DMS114 treated with DMSO at 0.1 percent for 48 hours (cell line): ENCODE measurements at regions not wholly inside any gene's neighbourhood (a gene's known extent, or its start where the extent isn't known, plus 50 kb on each side); places are given as distances from the start of the nearest gene placed in this dataset.

ENCODE experiments used
- DNase-seq: peaks from one replicate; lab custom pipeline; 2025; ENCODE audit not compliant: unreplicated experiment; lab: John Stamatoyannopoulos, UW

DNA sequence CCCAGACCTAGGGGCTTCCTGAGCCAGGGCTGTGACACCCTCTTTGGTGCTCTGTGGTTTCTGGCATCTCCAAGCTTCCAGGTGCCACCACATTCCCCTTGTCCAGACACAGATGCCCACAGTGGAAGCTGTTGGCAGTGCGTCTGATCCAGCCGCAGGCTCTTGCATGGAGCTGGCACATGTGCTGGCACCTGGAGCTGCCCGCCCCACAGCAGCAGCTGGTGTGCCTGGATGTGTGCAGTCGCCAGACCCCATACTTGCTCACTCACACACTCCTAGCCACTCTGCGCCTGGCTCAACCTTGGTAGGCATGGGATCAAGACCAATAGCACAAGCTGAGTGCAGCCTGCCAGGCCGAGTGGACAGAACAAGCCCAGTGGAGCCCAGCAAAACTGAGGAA, 106.5 kb downstream of the LYZL1 start:
- no peak for DNase-seq

DNA sequence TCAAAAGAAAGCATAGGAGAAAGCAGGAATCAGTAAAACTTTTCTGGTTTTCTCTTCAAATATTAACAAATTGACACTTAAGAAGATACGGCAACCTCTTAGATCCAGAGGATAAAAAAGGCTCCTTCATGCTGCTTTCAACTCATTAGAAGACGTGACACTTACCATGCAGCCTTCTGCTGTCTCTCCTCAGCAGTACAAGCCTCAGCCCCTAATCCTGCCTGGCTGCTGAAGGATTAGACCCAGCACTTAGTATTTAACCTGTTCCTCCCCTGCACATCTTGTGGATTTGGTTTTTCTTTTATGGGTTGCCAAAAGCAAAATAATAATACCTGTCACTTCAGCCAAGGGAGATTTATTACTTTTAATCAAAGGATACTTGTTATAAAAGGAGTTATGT, 108.4 kb downstream of the LYZL1 start:
- DNase-seq, result no peak

DNA sequence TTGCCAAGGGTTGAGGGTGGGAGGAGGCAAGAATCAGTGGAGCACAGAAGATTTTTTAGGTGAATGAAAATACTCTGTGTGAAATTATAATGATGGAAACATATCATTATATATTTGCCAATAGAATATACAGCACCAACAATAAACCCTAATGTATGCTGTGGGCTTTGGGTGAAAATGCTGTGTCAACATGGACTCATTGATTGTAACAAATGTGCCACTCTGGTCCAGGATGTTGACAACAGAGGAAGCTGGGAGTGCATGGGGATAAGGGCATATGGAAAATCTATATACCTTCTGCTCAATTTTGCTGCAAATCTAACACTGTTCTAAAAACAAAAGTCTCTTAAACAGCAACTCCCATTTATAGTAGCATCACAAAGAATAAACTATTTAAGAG, 114.3 kb downstream of the LYZL1 start:
- no peak for DNase-seq

DNA sequence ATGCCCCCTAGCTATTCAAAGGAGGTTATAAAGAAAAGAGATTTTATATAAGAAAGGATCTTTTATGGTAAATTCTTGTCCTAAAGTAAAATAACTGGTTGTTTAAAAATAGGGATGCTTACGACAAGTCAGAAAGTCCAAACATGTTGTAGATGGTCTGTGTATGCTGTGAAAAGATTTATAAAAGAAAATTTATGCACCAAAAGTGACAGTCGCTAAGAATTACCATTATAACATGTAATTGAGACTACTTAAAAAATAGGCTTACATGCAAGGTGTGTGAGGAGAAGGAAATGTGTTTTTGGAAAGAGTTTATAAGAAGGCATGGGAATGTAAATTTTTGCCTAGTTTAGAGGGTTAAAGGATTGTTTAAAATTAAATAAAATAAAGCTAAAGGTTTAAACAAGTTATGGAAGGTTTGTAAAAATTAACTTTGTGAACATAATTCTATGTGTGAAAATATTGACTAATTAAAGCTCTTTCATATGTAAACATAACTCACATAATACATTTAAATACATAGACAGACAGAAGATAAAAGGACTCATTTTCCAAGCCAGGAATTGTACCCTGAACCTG, 118.5 kb downstream of the LYZL1 start:
- no peak for DNase-seq
